Mammary epithelial cell (primary cell): ENCODE measurements at regions not wholly inside any gene's neighbourhood (a gene's known extent, or its start where the extent isn't known, plus 50 kb on each side); places are given as distances from the start of the nearest gene placed in this dataset.
"Not testable (repeated sequence)": the region's sequence is repeated elsewhere in the genome, so short reads cannot be mapped to it uniquely, and the experiment has no call there.

ENCODE experiments used
- EZH2 ChIP-seq: IDR thresholded peaks from 2 replicates; pipeline ENCODE4 v1.6.1; 2012; ENCODE audit warnings: low read length, inconsistent platforms, borderline replicate concordance
- TF ChIP-seq, protein P1 (sequence below), 2 donors: IDR thresholded peaks in 1 of 2; conservative IDR thresholded peaks in 1 of 2; 2 replicates each; pipeline ENCODE4 v1.5.1; 2011 to 2012; ENCODE audit warnings: inconsistent platforms in 2 of 2, low read length in 2 of 2, mild to moderate bottlenecking in 2 of 2, control low read depth in 1 of 2, low read depth in 1 of 2; ENCODE audit not compliant: insufficient read depth in 1 of 2; ENCODE audit errors: extremely low read depth in 1 of 2

DNA sequence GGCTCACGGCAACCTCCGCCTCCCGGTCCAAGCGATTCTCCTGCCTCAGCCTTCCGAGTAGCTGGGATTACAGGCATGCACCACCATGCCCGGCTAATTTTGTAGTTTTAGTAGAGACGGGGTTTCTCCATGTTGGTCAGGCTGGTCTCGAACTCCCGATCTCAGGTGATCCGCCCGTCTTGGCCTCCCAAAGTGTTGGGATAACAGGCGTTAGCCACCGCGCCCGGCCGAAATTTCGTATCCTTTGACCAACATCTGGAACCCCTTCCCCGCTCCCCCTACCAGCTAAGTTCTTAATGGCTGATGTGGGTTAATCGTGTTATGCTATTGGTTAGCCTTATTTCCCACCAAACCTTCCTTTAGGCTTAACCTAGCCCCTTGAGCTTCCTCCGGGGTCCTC, 113.6 kb downstream of the KLF13 start:
- TF ChIP-seq, protein P1, sequence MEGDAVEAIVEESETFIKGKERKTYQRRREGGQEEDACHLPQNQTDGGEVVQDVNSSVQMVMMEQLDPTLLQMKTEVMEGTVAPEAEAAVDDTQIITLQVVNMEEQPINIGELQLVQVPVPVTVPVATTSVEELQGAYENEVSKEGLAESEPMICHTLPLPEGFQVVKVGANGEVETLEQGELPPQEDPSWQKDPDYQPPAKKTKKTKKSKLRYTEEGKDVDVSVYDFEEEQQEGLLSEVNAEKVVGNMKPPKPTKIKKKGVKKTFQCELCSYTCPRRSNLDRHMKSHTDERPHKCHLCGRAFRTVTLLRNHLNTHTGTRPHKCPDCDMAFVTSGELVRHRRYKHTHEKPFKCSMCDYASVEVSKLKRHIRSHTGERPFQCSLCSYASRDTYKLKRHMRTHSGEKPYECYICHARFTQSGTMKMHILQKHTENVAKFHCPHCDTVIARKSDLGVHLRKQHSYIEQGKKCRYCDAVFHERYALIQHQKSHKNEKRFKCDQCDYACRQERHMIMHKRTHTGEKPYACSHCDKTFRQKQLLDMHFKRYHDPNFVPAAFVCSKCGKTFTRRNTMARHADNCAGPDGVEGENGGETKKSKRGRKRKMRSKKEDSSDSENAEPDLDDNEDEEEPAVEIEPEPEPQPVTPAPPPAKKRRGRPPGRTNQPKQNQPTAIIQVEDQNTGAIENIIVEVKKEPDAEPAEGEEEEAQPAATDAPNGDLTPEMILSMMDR (conservative IDR thresholded peaks at IDR 0.05 in 1 of 2, IDR thresholded peaks at IDR 0.05 in 1 of 2; ENCODE audit: extremely low read depth in 1 of 2, insufficient read depth in 1 of 2, low read depth in 1 of 2, low read length in 2 of 2) = not testable (repeated sequence)
- not testable (repeated sequence) for TF ChIP-seq EZH2
